ENCODE measurements at regions not wholly inside any gene's neighbourhood (a gene's known extent, or its start where the extent isn't known, plus 50 kb on each side); places are given as distances from the start of the nearest gene placed in this dataset.

GRCh38 chr2:62374301-62375112, 131.5 kb downstream of the TMEM17 start:
- no peaks in the 10 kb centered on the region for H3K9me2 ChIP-seq (replicated peaks; ENCODE audit: low read depth, low read length)
- H3K27me3 ChIP-seq (ENCODE audit: insufficient read depth, low read length, poor library complexity, severe bottlenecking): no peaks in the 10 kb centered on the region
- H3K4me3 ChIP-seq (ENCODE audit: low read length, poor library complexity, severe bottlenecking): no peak overlapping the region
- no peaks in the 10 kb centered on the region for H3K79me2 ChIP-seq (ENCODE audit: insufficient read depth, low read length)
- no peaks in the 10 kb centered on the region for H3K9me3 ChIP-seq (ENCODE audit: insufficient read depth, low read depth, low read length)
- H4K20me1 ChIP-seq (ENCODE audit: insufficient read depth, low read length, poor library complexity, severe bottlenecking): no peaks in the 10 kb centered on the region
- no peaks in the 10 kb centered on the region for H3F3A ChIP-seq (ENCODE audit: low read depth)
- H3K4me2 ChIP-seq (ENCODE audit: low read depth, low read length, poor library complexity, severe bottlenecking): peak overlapping the region; percentile 4
- H2AFZ ChIP-seq (ENCODE audit: low read length): no peak overlapping the region
- no peaks in the 10 kb centered on the region for H3K36me3 ChIP-seq (ENCODE audit: insufficient read depth, low read length)
- no peak for TF ChIP-seq EZH2phosphoT487 (IDR thresholded peaks at IDR 0.05; ENCODE audit: borderline replicate concordance)
- no peak overlapping the region for H3K9ac ChIP-seq (ENCODE audit: low read depth, low read length, poor library complexity, severe bottlenecking)
- H3K4me1 ChIP-seq (ENCODE audit: insufficient read depth, low read length, poor library complexity, severe bottlenecking): peaks cover 24% of the 10 kb centered on the region

- Histone ChIP-seq H4K20me1 (ENCODE audit: insufficient read depth, low read length, poor library complexity, severe bottlenecking) (no peaks in the 10 kb centered on the region), H3K4me1 (ENCODE audit: insufficient read depth, low read length, poor library complexity, severe bottlenecking) (peaks cover 18% of the 10 kb centered on the region), H3K9me2 (replicated peaks; ENCODE audit: low read depth, low read length) (no peaks in the 10 kb centered on the region), H3F3A (ENCODE audit: low read depth) (no peaks in the 10 kb centered on the region), H3K79me2 (ENCODE audit: insufficient read depth, low read length) (no peaks in the 10 kb centered on the region), H3K9me3 (ENCODE audit: insufficient read depth, low read depth, low read length) (no peaks in the 10 kb centered on the region), H3K4me2 (ENCODE audit: low read depth, low read length, poor library complexity, severe bottlenecking) (no peak overlapping the region), H2AFZ (ENCODE audit: low read length) (no peak overlapping the region), H3K9ac (ENCODE audit: low read depth, low read length, poor library complexity, severe bottlenecking) (no peak overlapping the region), H3K36me3 (ENCODE audit: insufficient read depth, low read length) (no peaks in the 10 kb centered on the region), H3K27me3 (ENCODE audit: insufficient read depth, low read length, poor library complexity, severe bottlenecking) (no peaks in the 10 kb centered on the region), H3K4me3 (ENCODE audit: low read length, poor library complexity, severe bottlenecking) (no peak overlapping the region)
- TF ChIP-seq CTCF (conservative IDR thresholded peaks at IDR 0.05; ENCODE audit: low read length) (no peak), EZH2phosphoT487 (IDR thresholded peaks at IDR 0.05; ENCODE audit: borderline replicate concordance) (no peak)
Measured at GRCh38 chr2:62372824-62373223, 133.2 kb downstream of the TMEM17 start.

GRCh38 chr2:62370321-62371250, 135.4 kb downstream of the TMEM17 start:
- Histone ChIP-seq H3K36me3 (ENCODE audit: insufficient read depth, low read length) (no peaks in the 10 kb centered on the region), H3K9me2 (replicated peaks; ENCODE audit: low read depth, low read length) (no peaks in the 10 kb centered on the region), H3K79me2 (ENCODE audit: insufficient read depth, low read length) (no peaks in the 10 kb centered on the region), H4K20me1 (ENCODE audit: insufficient read depth, low read length, poor library complexity, severe bottlenecking) (no peaks in the 10 kb centered on the region), H3K4me1 (ENCODE audit: insufficient read depth, low read length, poor library complexity, severe bottlenecking) (peaks cover 18% of the 10 kb centered on the region), H3K27me3 (ENCODE audit: insufficient read depth, low read length, poor library complexity, severe bottlenecking) (no peaks in the 10 kb centered on the region), H2AFZ (ENCODE audit: low read length) (no peak overlapping the region), H3K4me2 (ENCODE audit: low read depth, low read length, poor library complexity, severe bottlenecking) (no peak overlapping the region), H3K9me3 (ENCODE audit: insufficient read depth, low read depth, low read length) (no peaks in the 10 kb centered on the region), H3F3A (ENCODE audit: low read depth) (no peaks in the 10 kb centered on the region), H3K4me3 (ENCODE audit: low read length, poor library complexity, severe bottlenecking) (no peak overlapping the region), H3K9ac (ENCODE audit: low read depth, low read length, poor library complexity, severe bottlenecking) (no peak overlapping the region)
- no peak for TF ChIP-seq EZH2phosphoT487 (IDR thresholded peaks at IDR 0.05; ENCODE audit: borderline replicate concordance)
- TF ChIP-seq CTCF (conservative IDR thresholded peaks at IDR 0.05; ENCODE audit: low read length): no peak

Data from Loucy (cell line).